B cell (primary cell): ENCODE measurements at regions not wholly inside any gene's neighbourhood (a gene's known extent, or its start where the extent isn't known, plus 50 kb on each side); places are given as distances from the start of the nearest gene placed in this dataset.

ENCODE experiments used
- ATAC-seq: fragments of 200-7000 bp; cut with Tn5 transposase; one replicate; pipeline ENCODE4 v1.10.0; 2021; ENCODE audit warnings: low read depth, mild to moderate bottlenecking, moderate number of reproducible peaks, moderate library complexity
- CTCF ChIA-PET: fragments of 350-600 bp; sonication (Branson Sonifier 250); formaldehyde crosslinking; loops from one replicate; lab custom pipeline; 2021; ENCODE audit warnings: antibody characterized with exemption, inconsistent platforms; lab: Charles Lee
- POLR2A ChIA-PET: fragments of 350-600 bp; sonication (Branson Sonifier 250); formaldehyde crosslinking; loops from one replicate; lab custom pipeline; 2021; ENCODE audit warnings: antibody characterized with exemption; lab: Charles Lee
- DNase-seq: peaks from one replicate; pipeline ENCODE4 v3.0.0; 2013
- H2AFZ ChIP-seq: 2 replicates; pipeline ENCODE4 v1.6.1; 2012; ENCODE audit warnings: mild to moderate bottlenecking, low read depth, low read length; ENCODE audit not compliant: insufficient read depth, poor library complexity, severe bottlenecking
- H3K27ac ChIP-seq, 2 donors: 1 replicate in 1 of 2; 2 replicates in 1 of 2; pipeline ENCODE4 v1.5.1; 2012 to 2013; ENCODE audit warnings: low read length in 2 of 2, mild to moderate bottlenecking in 2 of 2, moderate library complexity in 1 of 2
- H3K27me3 ChIP-seq, 4 experiments: fragments of 200-600 bp in 1 of 4; sonication (generic) in 1 of 4; replicated peaks in 1 of 4; 1 replicate in 2 of 4; 2 replicates in 2 of 4; pipeline versions ENCODE4 v1.6.1 to v1.7.0; 2013 to 2016; ENCODE audit warnings: low read length in 3 of 4, mild to moderate bottlenecking in 2 of 4, mixed read lengths in 1 of 4, moderate library complexity in 1 of 4; ENCODE audit not compliant: insufficient read depth in 4 of 4, control insufficient read depth in 3 of 4; ENCODE audit errors: control extremely low read depth in 1 of 4
- H3K36me3 ChIP-seq, 2 experiments: replicated peaks in 1 of 2; 1 replicate in 1 of 2; 2 replicates in 1 of 2; pipeline versions ENCODE4 v1.6.1 to v1.7.1; 2013; ENCODE audit warnings: low read length in 1 of 2; ENCODE audit not compliant: insufficient read depth in 2 of 2, control insufficient read depth in 1 of 2; ENCODE audit errors: control extremely low read depth in 1 of 2, extremely low read depth in 1 of 2
- H3K4me1 ChIP-seq, 2 donors: fragments of 200-600 bp in 1 of 2; sonication (generic) in 1 of 2; 1 replicate in 1 of 2; 2 replicates in 1 of 2; pipeline versions ENCODE4 v1.5.1 to v1.6.1; 2013 to 2017; ENCODE audit warnings: low read length in 2 of 2; ENCODE audit not compliant: control insufficient read depth in 2 of 2, insufficient read depth in 2 of 2
- H3K4me2 ChIP-seq: replicated peaks from 2 replicates; pipeline ENCODE3; 2012; ENCODE audit warnings: mild to moderate bottlenecking, low read depth, low read length; ENCODE audit not compliant: poor library complexity, severe bottlenecking
- H3K4me3 ChIP-seq, 5 experiments: fragments of 200-600 bp in 1 of 5; sonication (generic) in 1 of 5; 1 replicate in 3 of 5; 2 replicates in 2 of 5; pipeline versions ENCODE4 v1.5.1 to v1.7.0; 2011 to 2016; ENCODE audit warnings: low read length in 4 of 5, mild to moderate bottlenecking in 4 of 5, low read depth in 2 of 5, control low read depth in 1 of 5, moderate library complexity in 1 of 5; ENCODE audit not compliant: insufficient read depth in 1 of 5; ENCODE audit errors: control extremely low read depth in 1 of 5, extremely low read depth in 1 of 5
- H3K79me2 ChIP-seq: fragments of 200-600 bp; sonication (generic); one replicate; pipeline ENCODE4 v1.6.0; 2016; ENCODE audit warnings: low read length; ENCODE audit not compliant: control insufficient read depth, insufficient read depth
- H3K9ac ChIP-seq: fragments of 200-600 bp; sonication (generic); 2 replicates; pipeline ENCODE4 v1.6.1; 2017; ENCODE audit warnings: mild to moderate bottlenecking, low read length, moderate library complexity
- H3K9me3 ChIP-seq, 3 donors: one replicate each; pipeline versions ENCODE4 v1.6.1 to v1.7.1; 2013; ENCODE audit warnings: low read length in 2 of 3; ENCODE audit not compliant: control insufficient read depth in 2 of 3, insufficient read depth in 1 of 3; ENCODE audit errors: control extremely low read depth in 1 of 3
- H4K20me1 ChIP-seq: 2 replicates; pipeline ENCODE4 v1.6.0; 2012; ENCODE audit warnings: mild to moderate bottlenecking, low read length; ENCODE audit not compliant: insufficient read depth, control insufficient read depth, poor library complexity, severe bottlenecking
- H3K27ac Mint-ChIP-seq: one replicate; pipeline ENCODE4 v1.8.0; 2021; ENCODE audit warnings: mixed read lengths
- H3K27me3 Mint-ChIP-seq: one replicate; pipeline ENCODE4 v1.8.0; 2021; ENCODE audit warnings: mixed read lengths
- H3K4me1 Mint-ChIP-seq: one replicate; pipeline ENCODE4 v1.8.0; 2021; ENCODE audit warnings: mixed read lengths
- H3K4me3 Mint-ChIP-seq: one replicate; pipeline ENCODE4 v1.8.0; 2021; ENCODE audit warnings: mixed read lengths
- H3K9me3 Mint-ChIP-seq: one replicate; pipeline ENCODE4 v1.8.0; 2022; ENCODE audit warnings: mixed read lengths; ENCODE audit not compliant: insufficient read depth
- CTCF ChIP-seq: fragments of 200-600 bp; IDR thresholded peaks from one replicate; pipeline ENCODE4 v1.8.0; 2022; ENCODE audit warnings: antibody characterized with exemption, mild to moderate bottlenecking
- EZH2 ChIP-seq: IDR thresholded peaks from 2 replicates; pipeline ENCODE4 v1.6.1; 2012; ENCODE audit warnings: borderline replicate concordance, low read depth, mild to moderate bottlenecking, moderate library complexity, low read length; ENCODE audit not compliant: insufficient read depth, poor library complexity, severe bottlenecking
- WGBS: methylation state at CpG from one replicate; pipeline ENCODE4 v1.1.5; 2013; ENCODE audit warnings: missing lambda C conversion rate; ENCODE audit not compliant: insufficient coverage; 5-methylcytosine and 5-hydroxymethylcytosine counted together
- intact Hi-C: fragments of 100-400 bp; cut with micrococcal nuclease; formaldehyde crosslinking; loops from one replicate; pipeline ENCODE4 v1.10.0; 2022

DNA sequence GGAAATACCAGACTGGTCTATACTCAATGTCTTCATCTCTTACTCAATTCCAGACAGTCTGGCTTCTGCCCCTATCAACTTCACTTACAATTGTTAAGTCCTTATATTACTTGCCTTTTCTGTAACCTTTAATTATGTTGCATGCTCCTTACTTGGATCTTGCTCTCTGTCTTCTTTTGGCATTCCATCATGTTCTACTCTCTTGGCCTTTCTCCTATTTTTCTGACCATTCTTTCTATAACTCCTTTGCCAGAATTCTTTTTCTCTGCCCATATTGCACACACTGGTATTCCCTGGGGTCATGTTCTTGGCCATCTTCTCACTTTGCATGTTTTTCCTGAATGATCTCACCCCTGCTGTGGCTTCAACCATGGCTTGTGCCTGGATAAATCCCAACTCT lies 209.8 kb upstream of the ZNF462 start:
- Mint-ChIP-seq H3K4me3 (no peak overlapping the region), H3K9me3 (no peaks in the 10 kb centered on the region), H3K27ac (no peak overlapping the region), H3K4me1 (no peaks in the 10 kb centered on the region), H3K27me3 (no peaks in the 10 kb centered on the region)
- H3K9me3 ChIP-seq, result no peaks in the 10 kb centered on the region
- H3K4me1 ChIP-seq, result no peaks in the 10 kb centered on the region
- intact Hi-C loops, result no loop called here
- H3K36me3 ChIP-seq, result no peaks in the 10 kb centered on the region
- H3K79me2 ChIP-seq, result no peaks in the 10 kb centered on the region
- H3K27me3 ChIP-seq, result no peaks in the 10 kb centered on the region
- no peak overlapping the region for H3K4me2 ChIP-seq
- H3K27ac ChIP-seq, result no peak overlapping the region
- no peaks in the 10 kb centered on the region for H4K20me1 ChIP-seq
- no peak overlapping the region for H3K4me3 ChIP-seq
- H2AFZ ChIP-seq, result no peak overlapping the region
- H3K9ac ChIP-seq, result no peak overlapping the region
- no peak for TF ChIP-seq CTCF
- ChIA-PET CTCF (no interaction called here), POLR2A (no interaction called here)
- ATAC-seq (no peak), DNase-seq (no peak)

DNA sequence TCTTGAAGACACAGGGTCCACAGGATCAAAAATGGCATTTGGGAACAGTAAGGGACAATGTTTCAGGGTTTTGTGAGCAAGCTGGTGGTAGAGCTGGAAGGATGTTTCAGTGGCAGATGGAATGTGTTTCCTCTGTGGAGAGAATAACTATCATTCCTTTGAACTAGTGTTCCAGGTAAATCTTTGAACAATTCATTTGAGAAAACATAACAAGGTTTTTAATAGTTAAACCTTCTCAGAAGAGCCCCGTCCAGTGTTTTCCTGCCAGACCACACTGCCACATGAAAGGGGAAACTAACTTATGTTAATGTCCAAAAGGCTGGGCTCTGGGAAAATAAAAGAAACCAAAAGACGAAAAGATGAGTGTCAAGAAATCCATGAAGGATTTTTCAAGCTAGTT lies 207.0 kb upstream of the ZNF462 start:
- Mint-ChIP-seq H3K9me3 (no peaks in the 10 kb centered on the region), H3K4me3 (no peak overlapping the region), H3K27me3 (no peaks in the 10 kb centered on the region), H3K27ac (no peak overlapping the region), H3K4me1 (no peaks in the 10 kb centered on the region)
- intact Hi-C loops, result no loop called here
- Histone ChIP-seq H3K9me3 (peaks cover 0 to 4% (median 0%) of the 10 kb centered on the region in 3 donors), H3K27ac (no peak overlapping the region), H4K20me1 (no peaks in the 10 kb centered on the region), H3K4me1 (no peaks in the 10 kb centered on the region), H3K27me3 (no peaks in the 10 kb centered on the region), H3K4me2 (no peak overlapping the region), H2AFZ (no peak overlapping the region), H3K9ac (no peak overlapping the region), H3K79me2 (no peaks in the 10 kb centered on the region), H3K4me3 (no peak overlapping the region), H3K36me3 (no peaks in the 10 kb centered on the region)
- POLR2A ChIA-PET, result no interaction called here
- DNase-seq (no peak), ATAC-seq (no peak)
- no peak for TF ChIP-seq CTCF
- TF ChIP-seq EZH2, result no peak
- CTCF ChIA-PET, result no interaction called here
- no CpG with 5 or more reads among the region's 2 CpGs for WGBS
